Nephron progenitor cell (in vitro differentiated cells): ENCODE measurements at regions not wholly inside any gene's neighbourhood (a gene's known extent, or its start where the extent isn't known, plus 50 kb on each side); places are given as distances from the start of the nearest gene placed in this dataset.

Experiments used
- DNase-seq: peaks from one replicate; pipeline ENCODE4 v3.0.0; 2021
- H3K27ac Mint-ChIP-seq: 2 replicates; pipeline ENCODE4 v1.8.0; 2021; ENCODE audit warnings: mild to moderate bottlenecking, moderate library complexity, mixed read lengths
- H3K27me3 Mint-ChIP-seq: 2 replicates; pipeline ENCODE4 v1.8.0; 2021; ENCODE audit warnings: mild to moderate bottlenecking, low read depth, mixed read lengths; ENCODE audit not compliant: poor library complexity
- H3K36me3 Mint-ChIP-seq: 2 replicates; pipeline ENCODE4 v1.8.0; 2021; ENCODE audit warnings: low read depth, mixed read lengths
- H3K4me1 Mint-ChIP-seq: 2 replicates; pipeline ENCODE4 v1.8.0; 2021; ENCODE audit warnings: mixed read lengths
- H3K4me3 Mint-ChIP-seq: 2 replicates; pipeline ENCODE4 v1.8.0; 2021; ENCODE audit warnings: mild to moderate bottlenecking, moderate library complexity, mixed read lengths
- H3K9me3 Mint-ChIP-seq: 2 replicates; pipeline ENCODE4 v1.8.0; 2021; ENCODE audit warnings: mild to moderate bottlenecking, moderate library complexity, mixed read lengths
- CTCF ChIP-seq: fragments of 200-600 bp; sonication (generic); IDR thresholded peaks from 2 replicates; pipeline ENCODE4 v1.5.0; 2021; ENCODE audit warnings: antibody characterized with exemption

GRCh38 chr10:131560166-131560565 is 248.6 kb upstream of the TCERG1L start:
- no peaks in the 10 kb centered on the region for H3K36me3 Mint-ChIP-seq
- peak; percentile 33 for DNase-seq
- peaks cover 21% of the 10 kb centered on the region for H3K4me1 Mint-ChIP-seq
- H3K27me3 Mint-ChIP-seq, result peaks cover 22% of the 10 kb centered on the region
- H3K9me3 Mint-ChIP-seq, result peaks cover 17% of the 10 kb centered on the region
- no peak for TF ChIP-seq CTCF
- peak overlapping the region; percentile 7 for H3K27ac Mint-ChIP-seq
- H3K4me3 Mint-ChIP-seq, result no peak overlapping the region

GRCh38 chr10:131560706-131561355 is 249.3 kb upstream of the TCERG1L start:
- H3K4me3 Mint-ChIP-seq, result no peak overlapping the region
- no peak for TF ChIP-seq CTCF
- no peak overlapping the region for H3K27ac Mint-ChIP-seq
- peaks cover 16% of the 10 kb centered on the region for H3K27me3 Mint-ChIP-seq
- no peaks in the 10 kb centered on the region for H3K36me3 Mint-ChIP-seq
- H3K4me1 Mint-ChIP-seq, result peaks cover 21% of the 10 kb centered on the region
- H3K9me3 Mint-ChIP-seq, result peaks cover 21% of the 10 kb centered on the region
- DNase-seq, result no peak

GRCh38 chr10:131561897-131562296 is 250.4 kb upstream of the TCERG1L start:
- no peak for TF ChIP-seq CTCF
- Mint-ChIP-seq H3K4me1 (peaks cover 21% of the 10 kb centered on the region), H3K27ac (no peak overlapping the region), H3K27me3 (peaks cover 15% of the 10 kb centered on the region), H3K9me3 (peaks cover 25% of the 10 kb centered on the region), H3K4me3 (no peak overlapping the region), H3K36me3 (no peaks in the 10 kb centered on the region)
- no peak for DNase-seq

- TF ChIP-seq CTCF, result no peak
- Mint-ChIP-seq H3K4me3 (no peak overlapping the region), H3K36me3 (no peaks in the 10 kb centered on the region), H3K27ac (no peak overlapping the region), H3K4me1 (peaks cover 27% of the 10 kb centered on the region), H3K9me3 (peaks cover 25% of the 10 kb centered on the region), H3K27me3 (peaks cover 15% of the 10 kb centered on the region)
- no peak for DNase-seq
Measured at GRCh38 chr10:131563411-131563810, 251.9 kb upstream of the TCERG1L start.

GRCh38 chr10:131567279-131568162 is 256.0 kb upstream of the TCERG1L start:
- peaks cover 6% of the 10 kb centered on the region for H3K4me1 Mint-ChIP-seq
- no peak for DNase-seq
- no peaks in the 10 kb centered on the region for H3K36me3 Mint-ChIP-seq
- no peak overlapping the region for H3K4me3 Mint-ChIP-seq
- H3K27ac Mint-ChIP-seq, result no peak overlapping the region
- peaks cover 25% of the 10 kb centered on the region for H3K9me3 Mint-ChIP-seq
- TF ChIP-seq CTCF, result no peak
- H3K27me3 Mint-ChIP-seq, result peaks cover 16% of the 10 kb centered on the region
